ENCODE measurements at regions not wholly inside any gene's neighbourhood (a gene's known extent, or its start where the extent isn't known, plus 50 kb on each side); places are given as distances from the start of the nearest gene placed in this dataset.

- DNase-seq (ENCODE audit: low read depth in 2 of 2) = no peak
Observed at GRCh38 chr3:116767726-116768125, 58.1 kb downstream of the TUSC7 start.

DNA sequence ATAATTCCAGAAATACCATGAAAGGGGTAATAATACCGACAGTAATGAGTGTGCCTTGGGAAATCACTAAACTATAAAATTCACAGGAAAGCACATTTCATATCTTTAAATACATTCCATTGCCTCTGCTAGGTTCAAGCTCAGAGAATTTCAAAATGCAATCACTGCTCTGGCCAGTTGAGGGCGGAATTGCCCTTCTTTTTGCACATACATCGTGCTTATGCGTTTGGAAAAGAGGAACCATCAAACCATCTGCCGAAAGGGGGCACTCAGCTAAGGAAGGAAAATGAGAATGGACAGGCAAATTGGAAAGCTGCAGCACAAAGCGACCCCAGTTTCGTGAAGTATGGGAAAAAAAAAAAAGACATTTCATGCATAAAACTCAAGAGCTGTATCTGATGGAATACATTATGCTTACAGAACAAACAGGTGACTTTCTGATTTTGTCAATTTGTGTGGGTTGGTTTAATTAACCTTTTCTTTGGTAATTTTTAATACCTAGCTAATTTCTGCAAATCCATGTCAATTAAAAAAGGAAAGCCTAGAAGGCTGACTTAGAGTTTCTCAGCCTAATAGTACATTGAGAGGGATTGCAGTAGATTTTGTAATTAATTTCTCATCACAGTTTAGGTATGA, 61.4 kb downstream of the TUSC7 start:
- DNase-seq (ENCODE audit: low read depth in 2 of 2) = no peak

DNA sequence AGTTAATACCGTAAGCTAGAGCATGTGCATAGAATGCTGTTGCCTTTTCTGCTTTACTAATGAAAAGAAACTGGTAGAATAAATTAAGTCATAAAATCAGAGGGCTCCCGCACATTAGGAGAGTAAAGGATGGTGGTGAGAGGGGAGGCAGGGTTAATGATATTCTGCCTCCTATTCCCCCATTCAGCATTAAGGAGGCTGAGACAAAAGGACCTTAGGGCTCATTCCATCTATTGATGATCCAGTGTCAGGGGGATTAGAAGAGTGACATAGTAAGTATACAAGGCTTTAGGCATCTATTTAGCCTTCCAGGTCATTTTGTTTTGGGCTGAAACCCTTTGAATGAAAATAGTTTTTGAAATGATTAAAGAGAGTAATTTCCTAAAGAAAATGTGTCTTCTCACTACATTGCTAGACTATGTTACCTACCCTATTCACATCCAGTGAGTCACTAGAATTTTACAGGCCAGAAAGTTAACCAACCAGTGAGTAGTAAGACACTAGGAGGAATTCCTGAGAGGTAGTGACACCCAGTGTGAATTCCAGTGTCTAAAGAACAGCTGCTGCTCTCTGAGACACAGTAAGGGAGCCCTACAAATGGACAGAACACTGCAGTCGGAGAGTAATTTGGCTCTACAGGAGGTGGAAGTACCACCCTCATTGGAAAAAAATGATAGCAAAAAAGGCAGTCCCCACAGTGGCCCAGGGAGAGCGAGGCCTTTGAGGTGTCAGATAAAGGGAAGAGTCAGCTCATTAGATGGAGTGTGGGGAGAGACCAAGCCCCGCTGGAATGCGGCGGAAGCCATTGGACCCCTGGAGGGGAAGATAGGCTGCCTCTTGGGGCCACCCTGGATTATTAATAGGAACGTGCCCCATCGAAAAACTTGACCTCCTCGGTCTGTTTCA, 67.6 kb downstream of the TUSC7 start:
- no peak for DNase-seq (ENCODE audit: low read depth in 2 of 2)

DNA sequence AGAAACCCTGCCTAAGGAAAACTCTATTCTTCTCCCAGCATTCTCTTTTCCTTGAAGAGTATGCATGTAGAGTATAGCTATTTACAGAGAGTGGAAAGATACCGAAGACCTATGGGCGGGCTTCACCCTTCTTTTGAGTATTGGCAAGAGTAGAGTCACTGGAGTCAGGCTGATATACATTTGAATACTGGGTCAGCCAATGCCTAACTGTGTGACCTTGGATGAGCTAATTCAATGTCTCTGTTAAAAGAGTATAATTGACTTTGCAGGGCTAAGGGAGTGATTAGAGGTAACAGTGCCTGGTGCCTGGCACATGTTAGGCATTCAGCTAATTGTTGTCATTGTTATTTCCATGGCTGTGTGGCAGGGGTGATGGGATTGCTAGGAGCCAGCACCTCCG, 75.6 kb downstream of the TUSC7 start:
- no peak for DNase-seq (ENCODE audit: low read depth in 2 of 2)

DNA sequence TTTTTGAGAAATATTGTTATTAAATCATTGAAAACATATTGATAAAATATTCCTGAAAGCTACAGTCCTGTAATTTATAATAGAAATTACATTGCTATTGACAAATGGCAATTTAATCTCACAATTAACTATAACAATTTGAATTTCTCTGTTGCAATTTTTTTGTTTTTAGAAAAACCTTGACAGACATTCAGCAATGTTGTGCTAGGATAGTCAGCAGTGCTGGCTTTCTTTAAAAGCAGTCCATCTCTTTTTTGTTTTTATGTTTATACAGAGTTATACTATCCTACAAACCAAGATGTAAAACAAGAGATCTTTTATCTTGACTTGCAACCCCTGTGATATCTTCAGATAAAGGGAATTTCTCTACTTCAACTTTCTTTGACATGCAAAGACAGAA, 93.1 kb downstream of the TUSC7 start:
- no peak for DNase-seq (ENCODE audit: low read depth in 2 of 2)

- no peak for DNase-seq (ENCODE audit: low read depth in 2 of 2)
Observed at GRCh38 chr3:116806351-116806750, 96.8 kb downstream of the TUSC7 start.

DNA sequence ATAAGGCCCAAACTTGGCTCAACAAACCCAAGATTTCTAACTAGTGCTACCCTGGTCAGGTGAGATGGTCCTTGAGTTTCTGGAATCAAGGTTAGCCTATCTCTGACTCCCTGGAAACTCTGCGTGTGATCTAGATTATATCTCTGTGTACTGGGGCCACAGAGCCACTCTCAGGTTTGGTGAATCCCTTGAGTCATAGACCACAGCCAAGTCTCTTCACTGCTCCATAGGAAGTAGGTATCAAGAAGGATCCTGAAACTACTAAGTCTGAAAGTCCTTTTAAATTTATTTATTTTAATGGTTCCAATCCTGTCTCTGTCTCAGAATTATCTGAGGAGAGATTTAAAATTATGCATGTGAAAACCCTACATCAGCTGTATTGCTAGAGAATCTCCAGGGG, 99.1 kb downstream of the TUSC7 start:
- no peak for DNase-seq (ENCODE audit: low read depth in 2 of 2)

- no peak for DNase-seq (ENCODE audit: low read depth in 2 of 2)
Observed at GRCh38 chr3:116809208-116809607, 99.6 kb downstream of the TUSC7 start.

GRCh38 chr3:116811754-116812153, 102.2 kb downstream of the TUSC7 start:
- DNase-seq (ENCODE audit: low read depth in 2 of 2) = no peak

GRCh38 chr3:116812949-116813348, 103.4 kb downstream of the TUSC7 start:
- DNase-seq (ENCODE audit: low read depth in 2 of 2) = no peak

GRCh38 chr3:116815321-116815720, 105.7 kb downstream of the TUSC7 start:
- no peak for DNase-seq (ENCODE audit: low read depth in 2 of 2)

DNA sequence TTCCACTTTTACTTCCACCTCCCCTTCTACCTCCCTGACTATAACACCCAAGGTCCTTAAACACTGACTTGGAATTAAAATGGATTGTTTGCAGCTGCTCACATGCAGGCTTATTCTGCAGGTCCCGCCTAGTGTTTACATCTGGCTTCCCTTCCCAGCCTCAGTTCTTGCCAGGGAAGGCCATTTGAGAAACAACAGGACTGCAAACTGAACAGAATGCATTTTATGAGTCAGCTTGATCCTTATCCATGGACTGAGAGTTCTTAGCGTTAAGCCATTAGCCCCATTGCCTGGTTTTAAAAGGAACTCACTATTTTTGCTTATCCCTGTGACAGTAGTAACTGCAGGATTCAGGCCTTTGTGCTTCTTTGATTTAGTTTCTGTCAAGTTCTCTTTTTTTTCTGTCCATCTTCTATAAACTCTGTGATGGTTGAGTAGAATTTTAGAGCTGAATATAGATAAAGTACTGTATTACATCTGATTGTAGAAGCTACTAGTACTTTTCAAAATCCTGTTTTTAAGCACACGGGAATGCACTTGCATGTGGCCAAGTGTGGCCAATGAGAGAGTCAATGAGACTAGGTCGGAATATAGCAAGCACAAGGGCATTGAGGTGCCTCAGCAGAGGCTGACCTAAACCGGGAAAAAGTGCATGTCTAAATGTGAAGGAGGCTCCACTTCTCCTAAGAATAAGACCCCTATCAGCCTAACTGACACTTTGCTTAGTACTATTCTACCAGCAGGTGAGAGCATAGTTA, 106.4 kb downstream of the TUSC7 start:
- DNase-seq (ENCODE audit: low read depth in 2 of 2) = no peak

DNA sequence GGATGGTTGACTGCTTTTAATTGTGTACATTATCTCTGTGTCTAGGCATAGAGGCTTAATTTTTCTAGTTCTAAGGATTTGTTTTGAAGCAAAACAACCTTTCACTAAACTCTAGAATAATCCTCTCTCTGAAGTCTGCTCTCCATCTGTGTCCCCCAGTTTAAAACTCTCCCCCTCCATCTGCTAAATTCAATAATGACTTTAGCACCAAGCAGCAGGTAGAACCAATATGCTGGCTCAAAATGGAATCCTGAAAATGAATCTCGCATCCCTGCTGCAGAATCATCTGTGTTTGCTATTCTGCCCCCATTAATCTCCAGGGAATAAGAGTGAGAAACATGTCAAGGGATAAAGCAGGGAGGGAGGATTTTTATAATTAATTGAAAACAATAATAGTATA, 111.8 kb downstream of the TUSC7 start:
- no peak for DNase-seq (ENCODE audit: low read depth in 2 of 2)

DNA sequence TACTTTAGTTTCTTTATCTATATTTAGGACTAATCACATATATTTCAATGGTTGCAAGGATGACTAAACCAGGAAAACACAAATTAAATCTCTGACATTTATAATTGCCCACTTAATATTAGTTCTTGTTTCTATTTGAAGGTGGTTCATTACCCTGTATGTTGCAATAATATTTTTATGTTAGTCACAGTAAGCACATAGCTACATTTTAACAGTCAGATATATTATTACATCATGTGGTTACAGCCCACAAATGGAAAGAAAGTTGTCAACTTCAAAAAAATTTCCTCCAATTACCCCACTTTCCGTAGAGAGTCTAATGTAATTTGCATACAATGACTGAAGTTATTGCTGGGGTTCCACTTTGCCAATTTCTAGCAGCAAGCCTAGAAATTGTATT, 114.6 kb downstream of the TUSC7 start:
- no peak for DNase-seq (ENCODE audit: low read depth in 2 of 2)

DNA sequence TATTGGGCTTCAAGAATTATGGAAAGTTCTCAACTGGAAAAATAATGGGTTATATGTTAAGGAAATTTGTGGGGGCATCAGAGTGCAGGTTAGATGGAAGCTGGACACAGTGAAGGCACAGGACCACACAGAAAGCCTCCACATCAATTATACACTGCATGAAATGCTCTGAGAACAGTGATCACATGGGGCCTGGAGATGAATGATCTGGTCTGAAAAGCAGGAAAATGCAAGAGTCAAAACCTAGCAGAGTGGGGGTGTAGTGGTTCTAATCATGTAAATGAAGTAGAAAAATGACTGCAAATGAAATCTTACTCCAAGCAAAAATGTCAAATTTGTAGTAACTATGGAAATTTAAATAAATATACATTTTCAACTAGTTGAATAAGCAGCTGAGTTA, 123.6 kb downstream of the TUSC7 start:
- no peak for DNase-seq (ENCODE audit: low read depth in 2 of 2)

GRCh38 chr3:116834816-116835215, 125.2 kb downstream of the TUSC7 start:
- DNase-seq (ENCODE audit: low read depth in 2 of 2) = no peak

DNA sequence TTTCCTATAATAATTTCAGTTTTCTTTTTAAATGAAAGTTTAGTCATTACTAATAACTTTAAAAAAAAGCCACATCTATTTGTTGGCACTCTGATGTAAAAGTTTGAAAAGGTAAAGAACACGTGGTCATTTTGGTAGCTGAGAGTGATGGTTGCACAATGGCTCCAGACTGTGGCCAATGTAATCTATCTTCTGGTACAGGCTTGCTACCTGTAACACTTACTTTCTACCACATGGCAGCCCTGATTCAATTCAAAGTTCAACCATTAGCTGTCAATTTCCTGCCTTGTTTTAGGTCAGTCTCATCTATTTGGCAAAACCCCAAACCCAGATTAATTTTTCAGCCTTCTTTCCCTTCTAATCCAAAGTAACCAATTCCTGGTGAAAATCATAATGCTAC, 126.1 kb downstream of the TUSC7 start:
- DNase-seq (ENCODE audit: low read depth in 2 of 2) = no peak

DNA sequence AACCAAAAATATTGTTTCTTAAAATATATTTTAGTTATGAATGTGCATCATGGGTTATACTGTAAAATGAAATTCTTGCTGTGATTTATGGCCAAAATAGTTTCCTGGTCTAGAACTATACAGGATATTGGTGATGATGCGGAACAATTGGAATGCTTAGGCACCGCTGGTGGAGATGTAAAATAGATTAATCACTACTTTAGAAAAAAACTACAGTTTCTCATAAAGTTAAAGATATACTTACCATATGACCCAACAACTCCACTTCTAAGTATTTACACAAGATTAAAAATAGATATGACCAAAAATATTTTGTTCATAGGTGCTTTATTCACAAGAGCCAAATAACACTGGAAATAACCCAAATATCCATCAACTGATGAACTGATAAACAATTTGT, 126.7 kb downstream of the TUSC7 start:
- no peak for DNase-seq (ENCODE audit: low read depth in 2 of 2)

- DNase-seq (ENCODE audit: low read depth in 2 of 2) = no peak
Observed at GRCh38 chr3:116837483-116837882, 127.9 kb downstream of the TUSC7 start.

GRCh38 chr3:116841003-116841735, 131.6 kb downstream of the TUSC7 start:
- DNase-seq (ENCODE audit: low read depth in 2 of 2) = no peak

DNA sequence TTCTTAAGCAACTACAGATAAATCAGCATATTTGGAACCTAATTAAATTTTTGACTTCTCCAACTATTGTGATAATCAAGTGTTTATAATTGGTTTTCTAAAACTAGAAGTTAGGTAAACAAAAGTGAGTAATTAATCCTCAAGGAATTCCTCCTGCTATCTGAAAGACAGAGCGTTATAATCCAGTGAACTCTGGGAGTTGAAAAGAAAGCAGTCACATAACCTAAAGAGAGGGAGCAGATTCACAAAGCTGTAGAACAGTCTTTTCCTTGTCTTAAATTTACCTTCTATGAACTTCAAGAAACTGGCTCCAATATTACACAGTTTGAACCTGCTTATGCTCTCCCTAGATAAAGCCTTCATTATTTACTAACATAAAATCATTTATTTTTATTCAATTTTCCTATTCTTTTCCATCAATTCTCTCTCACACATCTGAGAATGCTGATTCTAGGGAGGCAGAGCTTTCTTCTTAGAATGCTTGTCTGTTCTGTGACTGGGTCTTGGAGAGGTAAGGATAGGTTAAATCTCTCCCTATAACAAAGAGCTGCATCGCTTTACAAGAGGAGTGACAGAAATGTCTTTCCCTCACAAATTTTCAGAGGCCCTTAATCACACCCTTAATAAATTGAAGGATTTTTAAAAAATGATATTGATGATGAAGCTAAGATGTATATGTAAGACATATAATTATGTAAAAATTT, 132.8 kb downstream of the TUSC7 start:
- no peak for DNase-seq (ENCODE audit: low read depth in 2 of 2)
